ENCODE measurements at regions not wholly inside any gene's neighbourhood (a gene's known extent, or its start where the extent isn't known, plus 50 kb on each side); places are given as distances from the start of the nearest gene placed in this dataset.

GRCh38 chr6:8269094-8269493 is 166.3 kb downstream of the SLC35B3 start:
- Histone ChIP-seq H3K36me3 (no peaks in the 10 kb centered on the region), H3K27me3 (no peaks in the 10 kb centered on the region), H3K27ac (no peak overlapping the region), H3K9me3 (peaks cover 0 to 12% (median 0%) of the 10 kb centered on the region in 4 donors), H3K4me3 (no peak overlapping the region), H3K4me1 (no peaks in the 10 kb centered on the region)
- TF ChIP-seq POLR2AphosphoS5 (IDR thresholded peaks at IDR 0.05) (no peak), CTCF (IDR thresholded peaks at IDR 0.05) (no peak), POLR2A (IDR thresholded peaks at IDR 0.05) (no peak), EP300 (IDR thresholded peaks at IDR 0.05) (no peak)
- 62 to 95% (median 77%) methylated on average over 2 of the region's 2 CpGs for WGBS, 5 donors
- no peak for DNase-seq
- intact Hi-C loops (cut with DNase I; ENCODE audit: low total_unique reads) = no loop called here

GRCh38 chr6:8268606-8269005 is 166.3 kb upstream of the EEF1E1 start:
- WGBS, 5 donors = 76 to 91% (median 86%) methylated on average over 9 of the region's 9 CpGs
- no peaks in the 10 kb centered on the region for H3K27me3 ChIP-seq
- no peak for DNase-seq
- no peak overlapping the region for H3K27ac ChIP-seq
- H3K36me3 ChIP-seq = no peaks in the 10 kb centered on the region
- no peak overlapping the region for H3K4me3 ChIP-seq
- no peaks in the 10 kb centered on the region for H3K4me1 ChIP-seq
- peaks cover 0 to 12% (median 0%) of the 10 kb centered on the region in 4 donors for H3K9me3 ChIP-seq
- TF ChIP-seq EP300 (IDR thresholded peaks at IDR 0.05) = no peak
- no peak for TF ChIP-seq CTCF (IDR thresholded peaks at IDR 0.05)
- TF ChIP-seq POLR2AphosphoS5 (IDR thresholded peaks at IDR 0.05) = no peak
- TF ChIP-seq POLR2A (IDR thresholded peaks at IDR 0.05) = no peak
- intact Hi-C loops (cut with DNase I; ENCODE audit: low total_unique reads) = no loop called here

- 41 to 70% (median 69%) methylated on average over 1 of the region's 1 CpG for WGBS, 5 donors
Observed at GRCh38 chr6:8268156-8268555, 165.8 kb upstream of the EEF1E1 start.

GRCh38 chr6:8260610-8261009 is 158.3 kb upstream of the EEF1E1 start:
- 52 to 76% (median 73%) methylated on average over 3 of the region's 3 CpGs for WGBS, 5 donors
- Histone ChIP-seq H3K36me3 (no peaks in the 10 kb centered on the region), H3K9me3 (no peaks in the 10 kb centered on the region), H3K27me3 (no peaks in the 10 kb centered on the region), H3K4me1 (no peaks in the 10 kb centered on the region), H3K27ac (no peak overlapping the region), H3K4me3 (no peak overlapping the region)
- no peak for DNase-seq
- intact Hi-C loops (cut with DNase I; ENCODE audit: low total_unique reads) = no loop called here
- TF ChIP-seq CTCF (IDR thresholded peaks at IDR 0.05) = no peak
- no peak for TF ChIP-seq POLR2A (IDR thresholded peaks at IDR 0.05)
- TF ChIP-seq EP300 (IDR thresholded peaks at IDR 0.05) = no peak
- TF ChIP-seq POLR2AphosphoS5 (IDR thresholded peaks at IDR 0.05) = no peak

More at GRCh38 chr6:8268156-8268555, 165.8 kb upstream of the EEF1E1 start:
- TF ChIP-seq EP300 (IDR thresholded peaks at IDR 0.05) (no peak), POLR2AphosphoS5 (IDR thresholded peaks at IDR 0.05) (no peak), CTCF (IDR thresholded peaks at IDR 0.05) (no peak), POLR2A (IDR thresholded peaks at IDR 0.05) (no peak)
- Histone ChIP-seq H3K27ac (no peak overlapping the region), H3K27me3 (no peaks in the 10 kb centered on the region), H3K36me3 (no peaks in the 10 kb centered on the region), H3K9me3 (peaks cover 0 to 12% (median 0%) of the 10 kb centered on the region in 4 donors), H3K4me1 (no peaks in the 10 kb centered on the region), H3K4me3 (no peak overlapping the region)
- no peak for DNase-seq
- intact Hi-C loops (cut with DNase I; ENCODE audit: low total_unique reads) = no loop called here
